ENCODE measurements at regions not wholly inside any gene's neighbourhood (a gene's known extent, or its start where the extent isn't known, plus 50 kb on each side); places are given as distances from the start of the nearest gene placed in this dataset.

GRCh38 chr9:126262738-126263137 lies 63.9 kb upstream of the MVB12B start:
- TF ChIP-seq CTCF (IDR thresholded peaks at IDR 0.05), result no peak
- no peak for TF ChIP-seq POLR2A (IDR thresholded peaks at IDR 0.05)
